Effector memory CD4-positive, alpha-beta T cell (primary cell): ENCODE measurements at regions not wholly inside any gene's neighbourhood (a gene's known extent, or its start where the extent isn't known, plus 50 kb on each side); places are given as distances from the start of the nearest gene placed in this dataset.
A peak's percentile ranks its signal among the peaks of the same experiment; 100 is the strongest.
"Not testable (repeated sequence)": the region's sequence is repeated elsewhere in the genome, so short reads cannot be mapped to it uniquely, and the experiment has no call there.

ENCODE experiments used
- DNase-seq, 3 donors: peaks; one replicate each; pipeline ENCODE4 v3.0.0-alpha.2; 2020
- H3K27ac ChIP-seq: 2 replicates; pipeline ENCODE4 v1.7.0; 2013; ENCODE audit warnings: mild to moderate bottlenecking, low read length, moderate library complexity; ENCODE audit not compliant: insufficient read depth, poor library complexity, severe bottlenecking
- H3K27me3 ChIP-seq: replicated peaks from 2 replicates; pipeline ENCODE4 v1.7.0; 2013; ENCODE audit warnings: mild to moderate bottlenecking, low read length; ENCODE audit not compliant: insufficient read depth, control insufficient read depth, poor library complexity, severe bottlenecking
- H3K36me3 ChIP-seq: 2 replicates; pipeline ENCODE4 v1.7.0; 2013; ENCODE audit warnings: mild to moderate bottlenecking, low read length, moderate library complexity; ENCODE audit not compliant: control insufficient read depth, insufficient read depth
- H3K4me1 ChIP-seq: 2 replicates; pipeline ENCODE4 v1.7.0; 2013; ENCODE audit warnings: low read length, mild to moderate bottlenecking; ENCODE audit not compliant: control insufficient read depth, insufficient read depth, poor library complexity, severe bottlenecking
- H3K4me3 ChIP-seq: 2 replicates; pipeline ENCODE4 v1.7.0; 2013; ENCODE audit warnings: low read length, low read depth, mild to moderate bottlenecking; ENCODE audit not compliant: insufficient read depth, poor library complexity, severe bottlenecking
- H3K9me3 ChIP-seq: 2 replicates; pipeline ENCODE4 v1.7.0; 2013; ENCODE audit warnings: mild to moderate bottlenecking, low read length, moderate library complexity; ENCODE audit not compliant: control insufficient read depth

GRCh38 chr16:16992975-16993765, 477.6 kb downstream of the XYLT1 start:
- no peak for DNase-seq

GRCh38 chr16:16994831-16995230, 475.9 kb downstream of the XYLT1 start:
- Histone ChIP-seq H3K27ac (no peak overlapping the region), H3K4me1 (no peaks in the 10 kb centered on the region), H3K9me3 (no peaks in the 10 kb centered on the region), H3K36me3 (no peaks in the 10 kb centered on the region), H3K27me3 (no peaks in the 10 kb centered on the region), H3K4me3 (no peak overlapping the region)
- DNase-seq = no peak

More at GRCh38 chr16:16992975-16993765, 477.6 kb downstream of the XYLT1 start:
- no peaks in the 10 kb centered on the region for H3K36me3 ChIP-seq
- no peaks in the 10 kb centered on the region for H3K9me3 ChIP-seq
- peak overlapping the region; percentile 7 for H3K27ac ChIP-seq
- H3K27me3 ChIP-seq = no peaks in the 10 kb centered on the region
- H3K4me3 ChIP-seq = peak overlapping the region; percentile 27
- H3K4me1 ChIP-seq = no peaks in the 10 kb centered on the region

DNA sequence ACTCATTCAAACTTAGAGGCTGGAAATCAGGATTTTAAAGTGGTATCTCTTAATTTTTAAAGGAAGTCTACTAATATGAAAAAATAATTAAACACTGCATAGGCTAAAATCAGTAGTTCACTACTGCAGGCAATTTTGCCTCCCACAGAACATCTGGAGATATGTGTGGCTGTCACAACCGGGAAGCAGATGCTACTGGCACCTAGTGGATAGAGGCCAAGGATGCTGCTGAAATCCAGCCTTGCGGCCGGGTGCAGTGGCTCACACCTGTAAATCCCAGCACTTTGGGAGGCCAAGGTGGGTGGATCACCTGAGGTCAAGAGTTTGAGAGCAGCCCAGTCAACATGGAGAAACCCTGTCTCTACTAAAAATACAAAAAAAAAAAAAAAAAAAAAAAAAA, 473.9 kb downstream of the XYLT1 start:
- Histone ChIP-seq H3K4me1 (no peaks in the 10 kb centered on the region), H3K27me3 (no peaks in the 10 kb centered on the region), H3K27ac (no peak overlapping the region), H3K9me3 (no peaks in the 10 kb centered on the region), H3K36me3 (no peaks in the 10 kb centered on the region), H3K4me3 (no peak overlapping the region)
- DNase-seq = no peak

- H3K36me3 ChIP-seq = no peaks in the 10 kb centered on the region
- DNase-seq = no peak
- no peaks in the 10 kb centered on the region for H3K27me3 ChIP-seq
- H3K4me3 ChIP-seq = no peak overlapping the region
- no peaks in the 10 kb centered on the region for H3K4me1 ChIP-seq
- H3K9me3 ChIP-seq = no peaks in the 10 kb centered on the region
- H3K27ac ChIP-seq = no peak overlapping the region
Measured at GRCh38 chr16:16997349-16997748, 473.4 kb downstream of the XYLT1 start.

DNA sequence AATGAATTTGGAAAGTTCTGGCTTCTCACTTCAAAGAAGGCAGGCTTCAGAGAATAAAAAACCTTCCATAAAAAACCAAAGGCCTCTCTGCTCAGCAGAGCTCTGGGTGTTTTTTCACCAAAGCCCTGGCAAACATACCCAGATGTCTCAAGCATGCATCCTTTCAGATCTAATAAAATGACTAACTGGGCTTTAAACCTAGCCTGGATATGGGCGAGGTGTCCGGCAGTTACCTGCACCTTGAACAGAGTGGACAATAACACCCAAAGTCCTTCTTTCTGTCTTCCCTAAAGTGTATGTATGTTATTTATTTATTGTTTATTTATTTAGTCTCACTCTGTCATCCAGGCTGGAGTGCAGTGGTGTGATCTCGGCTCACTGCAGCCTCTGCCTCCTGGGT, 469.3 kb downstream of the XYLT1 start:
- H3K27me3 ChIP-seq = no peaks in the 10 kb centered on the region
- H3K36me3 ChIP-seq = no peaks in the 10 kb centered on the region
- H3K9me3 ChIP-seq = no peaks in the 10 kb centered on the region
- H3K27ac ChIP-seq = no peak overlapping the region
- H3K4me3 ChIP-seq = no peak overlapping the region
- no peak for DNase-seq
- no peaks in the 10 kb centered on the region for H3K4me1 ChIP-seq

GRCh38 chr16:17002565-17002964, 468.2 kb downstream of the XYLT1 start:
- no peak for DNase-seq
- H3K27ac ChIP-seq = no peak overlapping the region
- H3K4me3 ChIP-seq = no peak overlapping the region
- no peaks in the 10 kb centered on the region for H3K36me3 ChIP-seq
- no peaks in the 10 kb centered on the region for H3K27me3 ChIP-seq
- no peaks in the 10 kb centered on the region for H3K9me3 ChIP-seq
- H3K4me1 ChIP-seq = no peaks in the 10 kb centered on the region

DNA sequence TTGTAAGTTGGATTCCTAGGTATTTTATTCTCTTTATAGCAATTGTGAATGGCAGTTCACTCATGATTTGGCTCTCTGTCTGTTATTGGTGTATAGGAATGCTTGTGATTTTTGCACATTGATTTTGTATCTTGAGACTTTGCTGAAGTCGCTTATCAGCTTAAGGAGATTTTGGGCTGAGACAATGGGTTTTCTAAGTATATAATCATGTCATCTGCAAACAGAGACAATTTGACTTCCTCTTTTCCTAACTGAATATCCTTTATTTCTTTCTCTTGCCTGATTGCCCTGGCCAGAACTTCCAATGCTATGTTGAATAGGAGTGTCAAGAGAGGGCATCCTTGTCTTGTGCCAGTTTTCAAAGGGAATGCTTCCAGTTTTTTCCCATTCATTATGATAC, 464.8 kb downstream of the XYLT1 start:
- H3K27ac ChIP-seq, H3K36me3 ChIP-seq, DNase-seq, H3K9me3 ChIP-seq, H3K4me1 ChIP-seq, H3K27me3 ChIP-seq, H3K4me3 ChIP-seq: not testable (repeated sequence)

DNA sequence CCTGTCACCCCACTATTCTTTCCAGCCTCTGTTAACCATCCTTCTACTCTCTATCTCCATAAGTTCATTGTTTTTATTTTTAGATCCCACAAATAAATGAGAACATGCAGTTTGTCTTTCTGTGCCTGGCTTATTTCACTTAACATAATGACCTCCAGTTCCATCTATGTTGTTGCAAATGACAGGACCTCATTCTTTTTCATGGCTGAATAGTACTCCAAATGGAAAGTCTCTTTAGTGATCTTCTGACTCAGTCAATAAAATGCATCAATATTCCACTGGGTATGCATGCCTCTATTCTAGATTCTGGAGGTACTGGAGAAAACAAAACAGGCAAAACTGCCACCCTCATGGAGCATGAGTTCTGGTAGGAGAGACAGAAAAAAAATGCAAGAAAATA, 459.0 kb downstream of the XYLT1 start:
- Histone ChIP-seq H3K36me3 (no peaks in the 10 kb centered on the region), H3K4me3 (no peak overlapping the region), H3K9me3 (no peaks in the 10 kb centered on the region), H3K27ac (no peak overlapping the region), H3K4me1 (peaks cover 6% of the 10 kb centered on the region), H3K27me3 (no peaks in the 10 kb centered on the region)
- DNase-seq = no peak

GRCh38 chr16:17013038-17013437, 457.7 kb downstream of the XYLT1 start:
- Histone ChIP-seq H3K27ac (peak overlapping the region; percentile 56), H3K27me3 (no peaks in the 10 kb centered on the region), H3K4me1 (peaks cover 6% of the 10 kb centered on the region), H3K36me3 (no peaks in the 10 kb centered on the region), H3K9me3 (no peaks in the 10 kb centered on the region), H3K4me3 (no peak overlapping the region)
- DNase-seq = no peak

DNA sequence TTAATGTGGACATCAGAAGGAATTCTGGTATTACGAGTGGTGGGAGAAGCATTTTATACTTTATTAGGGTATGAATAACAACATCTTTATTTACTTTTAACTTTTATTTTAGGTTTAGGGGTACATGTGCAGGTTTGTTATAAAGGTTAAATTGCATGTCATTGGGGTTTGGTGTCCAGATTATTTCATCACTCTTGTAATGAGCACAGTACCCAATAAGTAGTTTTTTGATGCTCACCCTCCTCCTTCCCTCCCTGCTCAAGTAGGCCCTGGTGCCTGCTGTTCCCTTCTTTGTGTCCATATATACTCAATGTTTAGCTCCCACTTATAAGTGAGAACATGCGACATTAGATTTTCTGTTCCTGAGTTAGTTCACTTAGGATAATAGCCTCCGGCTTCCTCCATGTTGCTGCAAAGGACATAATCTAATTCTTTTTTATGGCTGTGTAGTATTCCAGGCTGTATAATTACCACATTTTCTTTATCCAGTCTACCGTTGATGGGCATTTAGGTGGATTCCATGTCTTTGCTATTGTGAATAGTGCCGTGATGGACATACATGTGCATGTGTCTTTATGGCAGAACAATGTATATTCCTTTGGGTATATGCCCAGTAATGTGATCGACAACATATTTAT, 456.2 kb downstream of the XYLT1 start:
- Histone ChIP-seq H3K9me3 (no peaks in the 10 kb centered on the region), H3K4me1 (peaks cover 6% of the 10 kb centered on the region), H3K4me3 (no peak overlapping the region), H3K36me3 (no peaks in the 10 kb centered on the region), H3K27ac (no peak overlapping the region), H3K27me3 (no peaks in the 10 kb centered on the region)
- DNase-seq = no peak
